K562 (cell line): ENCODE measurements at regions not wholly inside any gene's neighbourhood (a gene's known extent, or its start where the extent isn't known, plus 50 kb on each side); places are given as distances from the start of the nearest gene placed in this dataset.

ENCODE experiments used
- ATAC-seq: fragments of 200-7000 bp; cut with Tn5 transposase; 3 replicates; pipeline ENCODE4 v1.9.1; 2020; ENCODE audit warnings: moderate library complexity
- BruUV-seq: library from RNA; stranded (reverse); fragments of 400-500 nt; replicated peaks from 2 replicates; lab custom pipeline; 2021; lab: Mats Ljungman, UMichigan
- CTCF ChIA-PET: fragments of 300-600 bp; formaldehyde crosslinking; extraction: SDS; loops from one replicate; lab custom pipeline; 2021; ENCODE audit warnings: low intra/inter-chr PET ratio; lab: Yijun Ruan, JAX
- POLR2A ChIA-PET: fragments of 300-600, 350-650 bp; sonication (Branson Sonifier 250); formaldehyde crosslinking; extraction: SDS; loops from one replicate; lab custom pipeline; 2021; ENCODE audit warnings: antibody characterized with exemption, inconsistent platforms; lab: Yijun Ruan, JAX
- DNase-seq, 4 experiments: peaks; one replicate each; pipeline versions ENCODE4 v3.0.0 to v3.0.0-alpha.2; 2011 to 2018; ENCODE audit warnings: low spot score in 3 of 4, mixed read lengths in 3 of 4; ENCODE audit errors: extremely low read depth in 1 of 4
- FAIRE-seq: peaks from 2 replicates; lab custom pipeline; 2011; peaks lifted over from hg19 to GRCh38; lab: Jason Lieb, UNC
- H2AFZ ChIP-seq: 2 replicates; pipeline ENCODE4 v1.6.0; 2011; ENCODE audit warnings: low read depth, low read length, control low read depth, inconsistent platforms
- H3K27ac ChIP-seq: fragments of 200-600 bp; 3 replicates; pipeline ENCODE4 v1.8.0; 2011; ENCODE audit warnings: low read depth, mild to moderate bottlenecking, control low read depth, inconsistent platforms, low read length, moderate library complexity, mixed read lengths; ENCODE audit errors: extremely low read depth
- H3K27me3 ChIP-seq, 2 experiments: fragments of 300-600 bp in 1 of 2; 2 replicates in 1 of 2; 3 replicates in 1 of 2; pipeline versions ENCODE4 v1.6.0 to v1.8.0; 2011; ENCODE audit warnings: inconsistent platforms in 2 of 2, low read length in 2 of 2, mild to moderate bottlenecking in 1 of 2, mixed read lengths in 1 of 2, moderate library complexity in 1 of 2; ENCODE audit not compliant: control insufficient read depth in 2 of 2, insufficient read depth in 2 of 2
- H3K36me3 ChIP-seq: fragments of 300-600 bp; 3 replicates; pipeline ENCODE4 v1.8.0; 2011; ENCODE audit warnings: mild to moderate bottlenecking, low read length, inconsistent platforms; ENCODE audit not compliant: control insufficient read depth, insufficient read depth
- H3K4me1 ChIP-seq, 2 experiments: fragments of 200-600 bp in 1 of 2; replicated peaks in 1 of 2; 2 replicates in 1 of 2; 3 replicates in 1 of 2; pipeline versions ENCODE4 v1.5.1 to v1.8.0; 2011; ENCODE audit warnings: inconsistent platforms in 2 of 2, low read length in 2 of 2, mild to moderate bottlenecking in 1 of 2, mixed read lengths in 1 of 2, moderate library complexity in 1 of 2; ENCODE audit not compliant: control insufficient read depth in 2 of 2, insufficient read depth in 2 of 2
- H3K4me2 ChIP-seq: 2 replicates; pipeline ENCODE4 v1.6.1; 2011; ENCODE audit warnings: low read length, control low read depth, inconsistent platforms, mixed read lengths; ENCODE audit not compliant: insufficient read depth
- H3K4me3 ChIP-seq: fragments of 200-600 bp; sonication (generic), shearing (Covaris generic); 2 replicates; pipeline ENCODE4 v1.5.1; 2016; ENCODE audit warnings: control low read depth, inconsistent platforms
- H3K79me2 ChIP-seq: fragments of 200-600 bp; 3 replicates; pipeline ENCODE4 v1.8.0; 2011; ENCODE audit warnings: low read length, inconsistent platforms; ENCODE audit not compliant: control insufficient read depth, insufficient read depth
- H3K9ac ChIP-seq, 2 experiments: 2 replicates each; pipeline versions ENCODE4 v1.6.0 to v1.6.1; 2011; ENCODE audit warnings: low read depth in 2 of 2, low read length in 2 of 2, control low read depth in 1 of 2, inconsistent platforms in 1 of 2, mild to moderate bottlenecking in 1 of 2, mixed read lengths in 1 of 2; ENCODE audit not compliant: insufficient read depth in 1 of 2
- H3K9me1 ChIP-seq: one replicate; pipeline ENCODE4 v1.6.0; 2011; ENCODE audit warnings: inconsistent platforms, mild to moderate bottlenecking, low read length, moderate library complexity; ENCODE audit not compliant: control insufficient read depth, insufficient read depth
- H3K9me3 ChIP-seq: replicated peaks from 2 replicates; pipeline ENCODE4 v1.5.1; 2011; ENCODE audit warnings: low read depth, low read length, inconsistent platforms; ENCODE audit not compliant: control insufficient read depth, insufficient read depth
- H4K20me1 ChIP-seq: replicated peaks from 2 replicates; pipeline ENCODE4 v1.6.1; 2011; ENCODE audit warnings: low read length, inconsistent platforms, mixed read lengths; ENCODE audit not compliant: control insufficient read depth, insufficient read depth
- C11orf30 ChIP-seq: fragments of 450-650 bp; IDR thresholded peaks from 2 replicates; pipeline ENCODE4 v1.6.1; 2016; ENCODE audit warnings: low read depth, mild to moderate bottlenecking
- FUS ChIP-seq: fragments of 200-400 bp; formaldehyde crosslinking; optimal IDR thresholded peaks from 2 replicates; pipeline ENCODE3; 2017; ENCODE audit warnings: low read depth, low read length
- GATA2 ChIP-seq: sonication (generic); formaldehyde crosslinking; IDR thresholded peaks from 2 replicates; pipeline ENCODE4 v1.4.0; 2020; ENCODE audit warnings: mild to moderate bottlenecking, missing genetic modification reagents
- HSF4 ChIP-seq: fragments of 250-450 bp; sonication (Bioruptor Pico); IDR thresholded peaks from 2 replicates; pipeline ENCODE4 v2.1.2; 2022; ENCODE audit warnings: mild to moderate bottlenecking, moderate library complexity, borderline replicate concordance
- RHOXF2B ChIP-seq: fragments of 250-450 bp; sonication (Bioruptor Pico); conservative IDR thresholded peaks from 2 replicates; pipeline ENCODE4 v1.5.1; 2021
- SUPT5H ChIP-seq: fragments of 450-650 bp; IDR thresholded peaks from 2 replicates; pipeline ENCODE4 v1.6.1; 2016
- TEAD1 ChIP-seq, 2 experiments: fragments of 450-650 bp in 1 of 2; sonication (generic) in 1 of 2; formaldehyde crosslinking; IDR thresholded peaks; 2 replicates each; pipeline versions ENCODE4 v1.4.0 to v1.8.0; 2020 to 2022; ENCODE audit warnings: mild to moderate bottlenecking in 2 of 2, missing genetic modification reagents in 1 of 2
- ZNF586 ChIP-seq: fragments of 450-650 bp; formaldehyde crosslinking; conservative IDR thresholded peaks from 2 replicates; pipeline ENCODE4 v1.4.0; 2020; ENCODE audit warnings: mild to moderate bottlenecking, moderate library complexity
- in situ Hi-C: fragments of 300-500 bp; cut with MboI; formaldehyde crosslinking; loops from 4 replicates; pipeline ENCODE4 v1.15.0; 2018; ENCODE audit warnings: inconsistent platforms, mixed read lengths
- intact Hi-C: fragments of 100-400 bp; cut with micrococcal nuclease; formaldehyde crosslinking; loops from 2 replicates; pipeline ENCODE4 v1.14.2; 2022
- TF ChIP-seq, protein P1 (sequence below): fragments of 450-650 bp; formaldehyde crosslinking; IDR thresholded peaks from 2 replicates; pipeline ENCODE4 v1.4.0; 2022; ENCODE audit warnings: missing genetic modification characterization
- TF ChIP-seq, protein P2 (sequence below): fragments of 250-450 bp; sonication (Bioruptor Pico); IDR thresholded peaks from 2 replicates; pipeline ENCODE4 v1.9.0; 2021; ENCODE audit warnings: mild to moderate bottlenecking, inconsistent platforms

DNA sequence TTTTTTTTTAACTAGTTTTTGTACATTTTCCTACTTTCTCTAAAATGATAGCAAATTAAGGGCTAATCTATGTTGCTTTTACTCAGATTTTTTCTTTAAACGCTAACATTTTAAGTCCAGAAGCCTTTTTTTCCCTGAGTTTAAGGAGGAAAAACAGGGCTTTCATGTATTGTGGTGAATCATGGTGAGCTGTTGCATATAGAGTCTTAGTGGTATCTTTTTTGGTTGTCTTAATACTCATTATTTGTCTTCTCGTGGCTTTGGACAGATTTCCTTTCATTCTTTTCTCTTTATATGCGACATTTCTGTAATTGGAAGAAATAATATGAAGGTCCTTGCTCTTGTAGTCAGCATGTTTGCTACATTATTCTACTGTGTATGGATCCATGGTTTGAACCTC is 1015.6 kb downstream of the PLA2G4A start (continued):
- TF ChIP-seq GATA2 (CRISPR knock-in tag) = no peak
- TF ChIP-seq, protein P1, sequence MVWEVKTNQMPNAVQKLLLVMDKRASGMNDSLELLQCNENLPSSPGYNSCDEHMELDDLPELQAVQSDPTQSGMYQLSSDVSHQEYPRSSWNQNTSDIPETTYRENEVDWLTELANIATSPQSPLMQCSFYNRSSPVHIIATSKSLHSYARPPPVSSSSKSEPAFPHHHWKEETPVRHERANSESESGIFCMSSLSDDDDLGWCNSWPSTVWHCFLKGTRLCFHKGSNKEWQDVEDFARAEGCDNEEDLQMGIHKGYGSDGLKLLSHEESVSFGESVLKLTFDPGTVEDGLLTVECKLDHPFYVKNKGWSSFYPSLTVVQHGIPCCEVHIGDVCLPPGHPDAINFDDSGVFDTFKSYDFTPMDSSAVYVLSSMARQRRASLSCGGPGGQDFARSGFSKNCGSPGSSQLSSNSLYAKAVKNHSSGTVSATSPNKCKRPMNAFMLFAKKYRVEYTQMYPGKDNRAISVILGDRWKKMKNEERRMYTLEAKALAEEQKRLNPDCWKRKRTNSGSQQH (CRISPR knock-in tag) = no peak
- no peak for TF ChIP-seq RHOXF2B
- TF ChIP-seq, protein P2, sequence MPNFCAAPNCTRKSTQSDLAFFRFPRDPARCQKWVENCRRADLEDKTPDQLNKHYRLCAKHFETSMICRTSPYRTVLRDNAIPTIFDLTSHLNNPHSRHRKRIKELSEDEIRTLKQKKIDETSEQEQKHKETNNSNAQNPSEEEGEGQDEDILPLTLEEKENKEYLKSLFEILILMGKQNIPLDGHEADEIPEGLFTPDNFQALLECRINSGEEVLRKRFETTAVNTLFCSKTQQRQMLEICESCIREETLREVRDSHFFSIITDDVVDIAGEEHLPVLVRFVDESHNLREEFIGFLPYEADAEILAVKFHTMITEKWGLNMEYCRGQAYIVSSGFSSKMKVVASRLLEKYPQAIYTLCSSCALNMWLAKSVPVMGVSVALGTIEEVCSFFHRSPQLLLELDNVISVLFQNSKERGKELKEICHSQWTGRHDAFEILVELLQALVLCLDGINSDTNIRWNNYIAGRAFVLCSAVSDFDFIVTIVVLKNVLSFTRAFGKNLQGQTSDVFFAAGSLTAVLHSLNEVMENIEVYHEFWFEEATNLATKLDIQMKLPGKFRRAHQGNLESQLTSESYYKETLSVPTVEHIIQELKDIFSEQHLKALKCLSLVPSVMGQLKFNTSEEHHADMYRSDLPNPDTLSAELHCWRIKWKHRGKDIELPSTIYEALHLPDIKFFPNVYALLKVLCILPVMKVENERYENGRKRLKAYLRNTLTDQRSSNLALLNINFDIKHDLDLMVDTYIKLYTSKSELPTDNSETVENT = no peak
- TF ChIP-seq C11orf30 = no peak
- TF ChIP-seq HSF4 (CRISPR knock-in tag) = no peak
- TF ChIP-seq, all 486 proteins: peak for 0

DNA sequence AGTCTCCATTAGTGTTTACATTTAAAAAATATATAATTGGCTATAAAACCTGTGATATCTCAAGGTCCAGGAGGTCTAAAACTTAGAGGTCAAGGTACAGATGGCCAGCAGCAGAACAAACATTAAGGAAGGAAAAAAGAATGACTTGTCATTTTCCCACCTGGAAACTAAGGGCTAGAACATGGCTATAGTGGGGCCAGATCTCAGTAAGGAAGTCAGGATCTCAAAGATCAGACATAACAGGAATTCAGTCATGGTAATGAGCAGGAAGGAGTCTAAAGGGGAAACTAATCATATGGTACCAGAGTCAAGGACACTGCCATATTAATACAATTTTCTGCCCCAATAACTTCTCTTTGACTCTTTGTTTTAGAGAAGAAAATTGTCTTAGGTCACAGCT is 1018.8 kb downstream of the PLA2G4A start:
- FAIRE-seq = no peak
- intact Hi-C loops (loop anchor here (5.0 kb wide), 1 partner anchor 1445 kb away; no protein-coding TSS in a partner anchor), in situ Hi-C loops (no loop called here)
- ChIA-PET CTCF (no interaction called here), POLR2A (no interaction called here)
- Histone ChIP-seq H3K27ac (no peak overlapping the region), H2AFZ (no peak overlapping the region), H3K9me1 (no peaks in the 10 kb centered on the region), H3K27me3 (no peaks in the 10 kb centered on the region), H3K79me2 (no peaks in the 10 kb centered on the region), H3K4me1 (no peaks in the 10 kb centered on the region), H3K36me3 (no peaks in the 10 kb centered on the region), H3K9ac (no peak overlapping the region), H3K4me3 (no peak overlapping the region), H3K4me2 (no peak overlapping the region), H3K9me3 (no peaks in the 10 kb centered on the region), H4K20me1 (no peaks in the 10 kb centered on the region)
- no TSS peak for BruUV-seq
- no peak for ATAC-seq
- TF ChIP-seq C11orf30 = no peak
- no peak for TF ChIP-seq SUPT5H
- TF ChIP-seq TEAD1 (CRISPR knock-in tag; IDR thresholded peaks at IDR 0.05) = no peak
- no peak for TF ChIP-seq ZNF586 (CRISPR knock-in tag)
- TF ChIP-seq FUS = no peak
- no peak for DNase-seq
